HepG2 (cell line): ENCODE measurements at regions not wholly inside any gene's neighbourhood (a gene's known extent, or its start where the extent isn't known, plus 50 kb on each side); places are given as distances from the start of the nearest gene placed in this dataset.

ENCODE experiments used
- ATAC-seq: fragments of 200-7000 bp; cut with Tn5 transposase; 3 replicates; pipeline ENCODE4 v1.9.1; 2020; ENCODE audit warnings: mild to moderate bottlenecking, moderate library complexity
- BruUV-seq: library from RNA; stranded (reverse); fragments of 400-500 nt; replicated peaks from 2 replicates; lab custom pipeline; 2021; lab: Mats Ljungman, UMichigan
- CTCF ChIA-PET: fragments of 300-600 bp; formaldehyde crosslinking; extraction: SDS; loops from one replicate; lab custom pipeline; 2021; ENCODE audit warnings: low total read pairs, inconsistent platforms, low intra/inter-chr PET ratio; lab: Yijun Ruan, JAX
- POLR2A ChIA-PET: fragments of 350-600 bp; sonication (Branson Sonifier 250); formaldehyde crosslinking; loops from one replicate; lab custom pipeline; 2020; ENCODE audit warnings: antibody characterized with exemption, inconsistent platforms; lab: Yijun Ruan, JAX
- DNase-seq: peaks from one replicate; pipeline ENCODE4 v3.0.0-alpha.2; 2015; ENCODE audit warnings: low spot score
- FAIRE-seq: peaks from 3 replicates; lab custom pipeline; 2011; peaks lifted over from hg19 to GRCh38; lab: Jason Lieb, UNC
- H2AFZ ChIP-seq: one replicate; pipeline ENCODE4 v1.6.1; 2011; ENCODE audit warnings: low read length, inconsistent platforms
- H3K27ac ChIP-seq: fragments of 300-600 bp; 3 replicates; pipeline ENCODE4 v1.8.0; 2011; ENCODE audit warnings: mixed run types, mild to moderate bottlenecking, mixed read lengths, low read length, inconsistent platforms; ENCODE audit not compliant: insufficient read depth; ENCODE audit errors: extremely low read length
- H3K27me3 ChIP-seq, 2 experiments: fragments of 200-600 bp in 1 of 2; 2 replicates in 1 of 2; 3 replicates in 1 of 2; pipeline versions ENCODE4 v1.6.0 to v1.8.0; 2011; ENCODE audit warnings: low read length in 2 of 2, mild to moderate bottlenecking in 2 of 2, moderate library complexity in 2 of 2, inconsistent platforms in 1 of 2; ENCODE audit not compliant: insufficient read depth in 2 of 2, control insufficient read depth in 1 of 2
- H3K36me3 ChIP-seq, 2 experiments: fragments of 200-600 bp in 1 of 2; replicated peaks in 1 of 2; 2 replicates in 1 of 2; 3 replicates in 1 of 2; pipeline versions ENCODE4 v1.5.1 to v1.8.0; 2011; ENCODE audit warnings: low read length in 2 of 2, inconsistent platforms in 1 of 2; ENCODE audit not compliant: insufficient read depth in 2 of 2, control insufficient read depth in 1 of 2
- H3K4me1 ChIP-seq: 2 replicates; pipeline ENCODE4 v1.5.1; 2012; ENCODE audit warnings: low read length, inconsistent platforms; ENCODE audit not compliant: insufficient read depth
- H3K4me2 ChIP-seq: 2 replicates; pipeline ENCODE4 v1.6.0; 2011; ENCODE audit warnings: low read depth, low read length, inconsistent platforms
- H3K4me3 ChIP-seq, 3 experiments: fragments of 200-600 bp in 1 of 3; sonication (generic), shearing (Covaris generic) in 1 of 3; replicated peaks in 1 of 3; 2 replicates each; pipeline ENCODE4 v1.5.1; 2011 to 2016; ENCODE audit warnings: low read length in 3 of 3, inconsistent platforms in 2 of 3, low read depth in 2 of 3, mild to moderate bottlenecking in 2 of 3, control low read depth in 1 of 3, mixed read lengths in 1 of 3; ENCODE audit not compliant: insufficient read depth in 1 of 3
- H3K79me2 ChIP-seq: one replicate; pipeline ENCODE4 v1.6.1; 2011; ENCODE audit warnings: low read length, inconsistent platforms; ENCODE audit not compliant: insufficient read depth
- H3K9ac ChIP-seq: 2 replicates; pipeline ENCODE4 v1.6.0; 2011; ENCODE audit warnings: mild to moderate bottlenecking, low read depth, low read length, inconsistent platforms; ENCODE audit not compliant: insufficient read depth
- H3K9me3 ChIP-seq: 2 replicates; pipeline ENCODE4 v1.5.1; 2012; ENCODE audit warnings: mild to moderate bottlenecking, low read length
- H4K20me1 ChIP-seq: 2 replicates; pipeline ENCODE4 v1.6.0; 2011; ENCODE audit warnings: inconsistent platforms, mild to moderate bottlenecking, low read length, moderate library complexity; ENCODE audit not compliant: insufficient read depth
- ELF4 ChIP-seq: sonication (generic); formaldehyde crosslinking; IDR thresholded peaks from 2 replicates; pipeline ENCODE4 v1.5.0; 2020; ENCODE audit warnings: missing genetic modification reagents, mild to moderate bottlenecking, moderate library complexity, borderline replicate concordance
- NFYC ChIP-seq: IDR thresholded peaks from 2 replicates; pipeline ENCODE4 v1.6.1; 2016; ENCODE audit warnings: missing genetic modification reagents, missing compliant biosample characterization
- RAD51 ChIP-seq: fragments of 450-650 bp; IDR thresholded peaks from 2 replicates; pipeline ENCODE4 v1.6.1; 2016; ENCODE audit warnings: borderline replicate concordance
- REXO4 ChIP-seq: sonication (generic); formaldehyde crosslinking; IDR thresholded peaks from 2 replicates; pipeline ENCODE4 v1.8.0; 2022; ENCODE audit warnings: missing genetic modification reagents, mild to moderate bottlenecking, borderline replicate concordance
- RNF2 ChIP-seq: fragments of 450-650 bp; conservative IDR thresholded peaks from 2 replicates; pipeline ENCODE4 v1.6.1; 2016; ENCODE audit warnings: low read depth
- SMAD9 ChIP-seq: sonication (generic); formaldehyde crosslinking; IDR thresholded peaks from 2 replicates; pipeline ENCODE4 v1.5.1; 2020; ENCODE audit warnings: mild to moderate bottlenecking, missing genetic modification reagents
- SRY ChIP-seq: sonication (generic); formaldehyde crosslinking; IDR thresholded peaks from 2 replicates; pipeline ENCODE4 v1.8.0; 2022; ENCODE audit warnings: mild to moderate bottlenecking, missing genetic modification reagents
- SYNCRIP ChIP-seq: fragments of 200-400 bp; formaldehyde crosslinking; IDR thresholded peaks from 2 replicates; pipeline ENCODE4 v1.6.1; 2018; ENCODE audit warnings: mild to moderate bottlenecking, low read depth, low read length; ENCODE audit not compliant: insufficient read depth
- TCF7 ChIP-seq: sonication (generic); IDR thresholded peaks from 2 replicates; pipeline ENCODE4 v1.6.1; 2016; ENCODE audit warnings: antibody characterized with exemption, low read depth
- ZBTB37 ChIP-seq: sonication (generic); formaldehyde crosslinking; IDR thresholded peaks from 2 replicates; pipeline ENCODE4 v1.4.0; 2020; ENCODE audit warnings: mild to moderate bottlenecking, missing genetic modification reagents
- ZNF224 ChIP-seq: sonication (generic); formaldehyde crosslinking; IDR thresholded peaks from 2 replicates; pipeline ENCODE4 v1.5.0; 2020; ENCODE audit warnings: mild to moderate bottlenecking, missing genetic modification reagents
- ZNF362 ChIP-seq: sonication (generic); formaldehyde crosslinking; IDR thresholded peaks from 2 replicates; pipeline ENCODE4 v1.4.0; 2020; ENCODE audit warnings: missing genetic modification reagents, mild to moderate bottlenecking, borderline replicate concordance
- ZNF383 ChIP-seq: sonication (generic); formaldehyde crosslinking; IDR thresholded peaks from 2 replicates; pipeline ENCODE4 v1.4.0; 2020; ENCODE audit warnings: missing genetic modification reagents, mild to moderate bottlenecking, borderline replicate concordance
- ZNF432 ChIP-seq: sonication (generic); formaldehyde crosslinking; IDR thresholded peaks from 2 replicates; pipeline ENCODE4 v1.5.0; 2020; ENCODE audit warnings: missing genetic modification reagents, mild to moderate bottlenecking, borderline replicate concordance
- ZNF7 ChIP-seq: IDR thresholded peaks from 2 replicates; pipeline ENCODE4 v1.6.1; 2016; ENCODE audit warnings: missing biosample characterization, missing genetic modification reagents
- ZNF782 ChIP-seq: sonication (generic); formaldehyde crosslinking; IDR thresholded peaks from 2 replicates; pipeline ENCODE4 v1.4.0; 2020; ENCODE audit warnings: missing genetic modification reagents, mild to moderate bottlenecking, borderline replicate concordance
- WGBS: methylation state at CpG from one replicate; pipeline ENCODE4 v1.1.6; 2017; ENCODE audit warnings: low lambda C conversion rate; 5-methylcytosine and 5-hydroxymethylcytosine counted together
- in situ Hi-C: cut with HindIII; loops from 2 replicates; pipeline ENCODE4 v1.10.0; 2017; ENCODE audit warnings: low pct_unique_long_range_greater_than_20kb; ENCODE audit not compliant: extremely low pct_ligation_motif_present
- intact Hi-C: fragments of 100-400 bp; cut with micrococcal nuclease; formaldehyde crosslinking; loops from one replicate; pipeline ENCODE4 v1.10.0; 2022; ENCODE audit not compliant: unreplicated experiment

DNA sequence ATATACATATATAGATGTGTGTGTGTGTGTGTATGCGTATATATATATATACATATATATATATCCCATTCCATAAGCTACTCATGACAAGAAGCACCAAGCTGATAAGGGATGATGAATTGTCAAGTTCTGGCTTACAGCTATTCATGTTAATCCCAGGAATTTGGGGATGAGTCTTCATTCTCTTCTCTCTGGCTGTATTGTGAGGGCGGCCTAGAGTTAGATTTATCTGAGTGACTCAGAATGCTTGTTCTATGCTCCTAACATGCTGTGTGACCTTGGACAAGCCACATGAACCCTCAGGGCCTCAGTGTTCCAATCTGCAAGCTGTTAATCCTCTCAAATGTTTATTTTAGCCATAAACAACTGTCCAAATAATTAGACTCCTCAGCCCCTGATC lies 749.0 kb downstream of the MED13L start (continued):
- no peak for TF ChIP-seq SMAD9 (CRISPR knock-in tag)
- TF ChIP-seq ELF4 (CRISPR knock-in tag), result no peak
- TF ChIP-seq ZNF7 (CRISPR knock-in tag), result no peak

- Histone ChIP-seq H3K27me3 (peaks cover 0 to 12% of the 10 kb centered on the region in 2 experiments; a peak in 2 of 5 replicates), H3K9me3 (peaks cover 9% of the 10 kb centered on the region; the same call in 1 of the 2 replicates), H3K4me1 (no peaks in the 10 kb centered on the region), H3K4me3 (no peak overlapping the region), H4K20me1 (no peaks in the 10 kb centered on the region), H3K36me3 (no peaks in the 10 kb centered on the region), H2AFZ (no peak overlapping the region), H3K27ac (no peak overlapping the region), H3K9ac (no peak overlapping the region), H3K79me2 (no peaks in the 10 kb centered on the region), H3K4me2 (no peak overlapping the region)
- no peak for TF ChIP-seq ZNF224
- no peak for TF ChIP-seq REXO4 (CRISPR knock-in tag)
- no peak for TF ChIP-seq RNF2
- TF ChIP-seq ZNF383 (CRISPR knock-in tag), result no peak
- TF ChIP-seq ZBTB37 (CRISPR knock-in tag), result no peak
- TF ChIP-seq RAD51, result no peak
- TF ChIP-seq SRY (CRISPR knock-in tag), result no peak
- no peak for TF ChIP-seq ZNF782 (CRISPR knock-in tag)
- no peak for TF ChIP-seq ZNF362
- TF ChIP-seq TCF7, result no peak
- TF ChIP-seq NFYC (CRISPR knock-in tag), result no peak
- TF ChIP-seq SYNCRIP, result no peak
- TF ChIP-seq ZNF432, result no peak
- intact Hi-C loops (no loop called here), in situ Hi-C loops (no loop called here)
- ATAC-seq (no peak), DNase-seq (no peak), FAIRE-seq (no peak)
- POLR2A ChIA-PET, result no interaction called here
- WGBS, result 42% methylated on average over 7 of the region's 8 CpGs
- CTCF ChIA-PET, result no interaction called here
- no TSS peak for BruUV-seq
Measured at GRCh38 chr12:115521771-115522409, 755.6 kb downstream of the MED13L start.
